GM12878 (cell line): ENCODE measurements at regions not wholly inside any gene's neighbourhood (a gene's known extent, or its start where the extent isn't known, plus 50 kb on each side); places are given as distances from the start of the nearest gene placed in this dataset.
A peak's percentile ranks its signal among the peaks of the same experiment; 100 is the strongest.

Source experiments
- ATAC-seq: fragments of 200-7000 bp; cut with Tn5 transposase; 3 replicates; pipeline ENCODE4 v1.9.1; 2020; ENCODE audit warnings: mild to moderate bottlenecking, moderate library complexity
- BruUV-seq: library from RNA; stranded (reverse); fragments of 400-500 nt; replicated peaks from 2 replicates; lab custom pipeline; 2021; lab: Mats Ljungman, UMichigan
- CTCF ChIA-PET: fragments of 300-600 bp; sonication (Branson Sonifier 250); formaldehyde crosslinking; extraction: SDS; loops from one replicate; lab custom pipeline; 2021; ENCODE audit warnings: inconsistent platforms; lab: Yijun Ruan, JAX
- POLR2A ChIA-PET: fragments of 350-600 bp; formaldehyde crosslinking; extraction: SDS; loops from one replicate; lab custom pipeline; 2021; ENCODE audit warnings: inconsistent platforms; lab: Charles Lee
- RAD21 ChIA-PET: fragments of 300-600 bp; sonication (Branson Sonifier 250); formaldehyde crosslinking; loops from one replicate; lab custom pipeline; 2023; ENCODE audit warnings: antibody characterized with exemption; ENCODE audit not compliant: unreplicated experiment; lab: Charles Lee
- SMC1A ChIA-PET: fragments of 300-600 bp; sonication (Branson Sonifier 250); formaldehyde crosslinking; loops from one replicate; lab custom pipeline; 2023; ENCODE audit not compliant: unreplicated experiment, uncharacterized antibody; lab: Charles Lee
- DNase-seq: peaks from one replicate; pipeline ENCODE4 v3.0.0-alpha.2; 2011; ENCODE audit warnings: low read depth, low spot score
- FAIRE-seq: peaks from 3 replicates; lab custom pipeline; 2011; peaks lifted over from hg19 to GRCh38; lab: Jason Lieb, UNC
- H2AFZ ChIP-seq: 2 replicates; pipeline ENCODE4 v1.6.0; 2011; ENCODE audit warnings: low read depth, low read length, control low read depth; ENCODE audit not compliant: control insufficient read depth
- H3K27ac ChIP-seq: 2 replicates; pipeline ENCODE4 v1.5.1; 2011; ENCODE audit warnings: control low read depth; ENCODE audit not compliant: control insufficient read depth, insufficient read depth
- H3K27me3 ChIP-seq, 2 experiments: replicated peaks in 1 of 2; 2 replicates each; pipeline versions ENCODE4 v1.6.0 to v1.6.1; 2011; ENCODE audit warnings: low read length in 1 of 2; ENCODE audit not compliant: control insufficient read depth in 2 of 2, insufficient read depth in 2 of 2
- H3K36me3 ChIP-seq, 2 experiments: 2 replicates each; pipeline ENCODE4 v1.5.1; 2011; ENCODE audit warnings: low read length in 1 of 2; ENCODE audit not compliant: control insufficient read depth in 2 of 2, insufficient read depth in 2 of 2
- H3K4me1 ChIP-seq: 2 replicates; pipeline ENCODE4 v1.6.1; 2011; ENCODE audit warnings: mild to moderate bottlenecking, low read length, moderate library complexity, mixed read lengths; ENCODE audit not compliant: control insufficient read depth, insufficient read depth
- H3K4me2 ChIP-seq: 2 replicates; pipeline ENCODE4 v1.6.0; 2011; ENCODE audit warnings: control low read depth; ENCODE audit not compliant: control insufficient read depth, insufficient read depth
- H3K4me3 ChIP-seq: fragments of 200-600 bp; sonication (generic); 2 replicates; pipeline ENCODE4 v1.5.1; 2016
- H3K79me2 ChIP-seq: 2 replicates; pipeline ENCODE4 v1.6.0; 2011; ENCODE audit warnings: low read length; ENCODE audit not compliant: control insufficient read depth, insufficient read depth
- H3K9ac ChIP-seq: 2 replicates; pipeline ENCODE4 v1.8.0; 2011; ENCODE audit warnings: low read length, control low read depth, mixed read lengths; ENCODE audit not compliant: control insufficient read depth, insufficient read depth
- H3K9me3 ChIP-seq: replicated peaks from 3 replicates; pipeline ENCODE4 v1.5.1; 2011; ENCODE audit warnings: mild to moderate bottlenecking, low read length; ENCODE audit not compliant: control insufficient read depth, insufficient read depth
- H4K20me1 ChIP-seq: 2 replicates; pipeline ENCODE4 v1.6.0; 2011; ENCODE audit not compliant: control insufficient read depth, insufficient read depth
- ATF7 ChIP-seq: fragments of 450-650 bp; IDR thresholded peaks from 2 replicates; pipeline ENCODE4 v1.6.1; 2016; ENCODE audit warnings: low read depth, mild to moderate bottlenecking
- CREM ChIP-seq: IDR thresholded peaks from 2 replicates; pipeline ENCODE4 v1.6.1; 2014; ENCODE audit warnings: antibody characterized with exemption, low read depth
- FOS ChIP-seq: IDR thresholded peaks from 3 replicates; pipeline ENCODE4 v1.6.1; 2011; ENCODE audit warnings: borderline replicate concordance; ENCODE audit not compliant: insufficient read length; ENCODE audit errors: extremely low read depth
- JUNB ChIP-seq: IDR thresholded peaks from 2 replicates; pipeline ENCODE4 v1.6.1; 2016; ENCODE audit warnings: antibody characterized with exemption, mild to moderate bottlenecking
- KLF5 ChIP-seq: fragments of 450-650 bp; IDR thresholded peaks from 2 replicates; pipeline ENCODE4 v1.6.1; 2014; ENCODE audit warnings: mild to moderate bottlenecking; ENCODE audit not compliant: partially characterized antibody
- MYC ChIP-seq: IDR thresholded peaks from 2 replicates; pipeline ENCODE4 v1.6.1; 2011; ENCODE audit warnings: mild to moderate bottlenecking, low read length, moderate library complexity, inconsistent platforms; ENCODE audit not compliant: insufficient read depth, insufficient replicate concordance, insufficient read length, severe bottlenecking
- PAX5 ChIP-seq: IDR thresholded peaks from 2 replicates; pipeline ENCODE4 v1.6.1; 2011; ENCODE audit warnings: low read depth, low read length, borderline replicate concordance
- PAX8 ChIP-seq: fragments of 450-650 bp; IDR thresholded peaks from 2 replicates; pipeline ENCODE4 v1.6.1; 2017; ENCODE audit warnings: mild to moderate bottlenecking, moderate library complexity
- POLR2AphosphoS2 ChIP-seq: IDR thresholded peaks from 2 replicates; pipeline ENCODE4 v1.6.1; 2011; ENCODE audit warnings: low read depth, mild to moderate bottlenecking, low read length, improper control_type of control experiment, moderate library complexity
- RUNX3 ChIP-seq: IDR thresholded peaks from 2 replicates; pipeline ENCODE4 v1.6.1; 2012; ENCODE audit warnings: low read length, inconsistent platforms
- SMARCA5 ChIP-seq: fragments of 450-650 bp; IDR thresholded peaks from 2 replicates; pipeline ENCODE4 v1.6.1; 2017; ENCODE audit warnings: mild to moderate bottlenecking
- SREBF1 ChIP-seq: IDR thresholded peaks from 2 replicates; pipeline ENCODE4 v1.6.1; 2012; ENCODE audit warnings: mild to moderate bottlenecking, low read length
- SREBF2 ChIP-seq: IDR thresholded peaks from 2 replicates; pipeline ENCODE4 v1.6.1; 2012; ENCODE audit warnings: mild to moderate bottlenecking, low read length
- TAF1 ChIP-seq: IDR thresholded peaks from 2 replicates; pipeline ENCODE4 v1.6.1; 2011; ENCODE audit warnings: mild to moderate bottlenecking, low read depth, low read length, borderline replicate concordance
- TBL1XR1 ChIP-seq: IDR thresholded peaks from 2 replicates; pipeline ENCODE4 v1.6.1; 2012; ENCODE audit warnings: low read depth, low read length, improper control_type of control experiment
- ZNF207 ChIP-seq: fragments of 450-650 bp; IDR thresholded peaks from 2 replicates; pipeline ENCODE4 v1.6.1; 2014; ENCODE audit warnings: antibody characterized with exemption, mild to moderate bottlenecking, borderline replicate concordance
- ZZZ3 ChIP-seq: IDR thresholded peaks from 2 replicates; pipeline ENCODE4 v1.6.1; 2011; ENCODE audit warnings: low read depth; ENCODE audit not compliant: control insufficient read depth, insufficient read length
- WGBS: methylation state at CpG from one replicate; pipeline ENCODE4 v1.1.6; 2016; ENCODE audit warnings: low lambda C conversion rate; ENCODE audit not compliant: insufficient replicate concordance, insufficient coverage; ENCODE audit errors: missing lambda C conversion rate; 5-methylcytosine and 5-hydroxymethylcytosine counted together
- in situ Hi-C: fragments of 300-500 bp; cut with MboI; formaldehyde crosslinking; loops from 9 replicates; pipeline ENCODE4 v1.14.3; 2018; ENCODE audit warnings: mixed read lengths
- intact Hi-C: fragments of 100-400 bp; cut with micrococcal nuclease; formaldehyde crosslinking; loops from one replicate; pipeline ENCODE4 v1.14.2; 2022; ENCODE audit not compliant: unreplicated experiment
- TF ChIP-seq, protein P1 (sequence below): IDR thresholded peaks from 2 replicates; pipeline ENCODE4 v1.6.1; 2012; ENCODE audit warnings: low read depth, low read length, improper control_type of control experiment
- TF ChIP-seq, protein P2 (sequence below): fragments of 450-650 bp; IDR thresholded peaks from 2 replicates; pipeline ENCODE4 v1.6.1; 2016; ENCODE audit warnings: mild to moderate bottlenecking, moderate library complexity, borderline replicate concordance
- TF ChIP-seq, protein P3 (sequence below): fragments of 450-650 bp; IDR thresholded peaks from 2 replicates; pipeline ENCODE4 v1.6.1; 2018; ENCODE audit warnings: borderline replicate concordance, mild to moderate bottlenecking; ENCODE audit not compliant: partially characterized antibody

DNA sequence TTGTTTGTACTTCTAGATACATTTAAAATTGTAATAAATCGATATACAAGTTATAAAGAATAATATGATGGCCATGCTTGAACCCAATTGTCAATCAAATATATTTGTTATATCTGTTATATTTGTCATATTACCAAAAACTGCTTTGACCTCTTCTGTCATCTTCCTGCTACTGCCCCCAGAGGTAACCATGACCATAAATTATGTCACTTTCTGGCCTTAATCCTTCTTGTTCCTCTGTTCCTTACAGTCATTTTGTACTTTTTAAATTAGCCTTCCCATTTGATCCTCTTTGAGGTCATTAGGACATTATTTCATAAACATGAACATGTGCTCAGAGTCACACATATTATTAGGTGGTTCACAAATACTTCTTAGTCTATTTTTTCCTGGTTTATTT, 124.7 kb downstream of the HFE start:
- Histone ChIP-seq H2AFZ (no peak overlapping the region), H4K20me1 (no peaks in the 10 kb centered on the region), H3K9ac (no peak overlapping the region), H3K36me3 (no peaks in the 10 kb centered on the region), H3K9me3 (no peaks in the 10 kb centered on the region), H3K27ac (no peak overlapping the region), H3K79me2 (peaks cover 4% of the 10 kb centered on the region; the same call in 1 of the 2 replicates), H3K4me2 (no peak overlapping the region), H3K4me1 (peaks cover 1% of the 10 kb centered on the region; the same call in 1 of the 2 replicates), H3K27me3 (no peaks in the 10 kb centered on the region), H3K4me3 (no peak overlapping the region)
- ChIA-PET CTCF (interaction anchor here (1.1 kb wide), 1 partner anchor 38 kb away, joined by 5 read pairs; no protein-coding TSS in a partner anchor), SMC1A (no interaction called here), POLR2A (no interaction called here), RAD21 (no interaction called here)
- DNase-seq (no peak), ATAC-seq (no peak), FAIRE-seq (no peak)
- 95% methylated on average over 1 of the region's 1 CpG for WGBS
- intact Hi-C loops, result no loop called here
- in situ Hi-C loops, result no loop called here
- no TSS peak for BruUV-seq
- TF ChIP-seq PAX8 (no peak), SREBF1 (no peak), PAX5 (no peak), RUNX3 (peak; percentile 14; the same call in 1 of the 2 replicates), CREM (no peak), SMARCA5 (no peak), KLF5 (no peak), ATF7 (peak; percentile 52), ZZZ3 (no peak), POLR2AphosphoS2 (no peak), TBL1XR1 (no peak), SREBF2 (no peak), ZNF207 (no peak), MYC (no peak), FOS (no peak), TAF1 (no peak), JUNB (0 out of 2 replicates have a peak, but pooled peaks have one; percentile 13)
- TF ChIP-seq, protein P1, sequence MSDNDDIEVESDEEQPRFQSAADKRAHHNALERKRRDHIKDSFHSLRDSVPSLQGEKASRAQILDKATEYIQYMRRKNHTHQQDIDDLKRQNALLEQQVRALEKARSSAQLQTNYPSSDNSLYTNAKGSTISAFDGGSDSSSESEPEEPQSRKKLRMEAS, result no peak
- TF ChIP-seq, protein P2, sequence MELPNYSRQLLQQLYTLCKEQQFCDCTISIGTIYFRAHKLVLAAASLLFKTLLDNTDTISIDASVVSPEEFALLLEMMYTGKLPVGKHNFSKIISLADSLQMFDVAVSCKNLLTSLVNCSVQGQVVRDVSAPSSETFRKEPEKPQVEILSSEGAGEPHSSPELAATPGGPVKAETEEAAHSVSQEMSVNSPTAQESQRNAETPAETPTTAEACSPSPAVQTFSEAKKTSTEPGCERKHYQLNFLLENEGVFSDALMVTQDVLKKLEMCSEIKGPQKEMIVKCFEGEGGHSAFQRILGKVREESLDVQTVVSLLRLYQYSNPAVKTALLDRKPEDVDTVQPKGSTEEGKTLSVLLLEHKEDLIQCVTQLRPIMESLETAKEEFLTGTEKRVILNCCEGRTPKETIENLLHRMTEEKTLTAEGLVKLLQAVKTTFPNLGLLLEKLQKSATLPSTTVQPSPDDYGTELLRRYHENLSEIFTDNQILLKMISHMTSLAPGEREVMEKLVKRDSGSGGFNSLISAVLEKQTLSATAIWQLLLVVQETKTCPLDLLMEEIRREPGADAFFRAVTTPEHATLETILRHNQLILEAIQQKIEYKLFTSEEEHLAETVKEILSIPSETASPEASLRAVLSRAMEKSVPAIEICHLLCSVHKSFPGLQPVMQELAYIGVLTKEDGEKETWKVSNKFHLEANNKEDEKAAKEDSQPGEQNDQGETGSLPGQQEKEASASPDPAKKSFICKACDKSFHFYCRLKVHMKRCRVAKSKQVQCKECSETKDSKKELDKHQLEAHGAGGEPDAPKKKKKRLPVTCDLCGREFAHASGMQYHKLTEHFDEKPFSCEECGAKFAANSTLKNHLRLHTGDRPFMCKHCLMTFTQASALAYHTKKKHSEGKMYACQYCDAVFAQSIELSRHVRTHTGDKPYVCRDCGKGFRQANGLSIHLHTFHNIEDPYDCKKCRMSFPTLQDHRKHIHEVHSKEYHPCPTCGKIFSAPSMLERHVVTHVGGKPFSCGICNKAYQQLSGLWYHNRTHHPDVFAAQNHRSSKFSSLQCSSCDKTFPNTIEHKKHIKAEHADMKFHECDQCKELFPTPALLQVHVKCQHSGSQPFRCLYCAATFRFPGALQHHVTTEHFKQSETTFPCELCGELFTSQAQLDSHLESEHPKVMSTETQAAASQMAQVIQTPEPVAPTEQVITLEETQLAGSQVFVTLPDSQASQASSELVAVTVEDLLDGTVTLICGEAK, result no peak
- TF ChIP-seq, protein P3, sequence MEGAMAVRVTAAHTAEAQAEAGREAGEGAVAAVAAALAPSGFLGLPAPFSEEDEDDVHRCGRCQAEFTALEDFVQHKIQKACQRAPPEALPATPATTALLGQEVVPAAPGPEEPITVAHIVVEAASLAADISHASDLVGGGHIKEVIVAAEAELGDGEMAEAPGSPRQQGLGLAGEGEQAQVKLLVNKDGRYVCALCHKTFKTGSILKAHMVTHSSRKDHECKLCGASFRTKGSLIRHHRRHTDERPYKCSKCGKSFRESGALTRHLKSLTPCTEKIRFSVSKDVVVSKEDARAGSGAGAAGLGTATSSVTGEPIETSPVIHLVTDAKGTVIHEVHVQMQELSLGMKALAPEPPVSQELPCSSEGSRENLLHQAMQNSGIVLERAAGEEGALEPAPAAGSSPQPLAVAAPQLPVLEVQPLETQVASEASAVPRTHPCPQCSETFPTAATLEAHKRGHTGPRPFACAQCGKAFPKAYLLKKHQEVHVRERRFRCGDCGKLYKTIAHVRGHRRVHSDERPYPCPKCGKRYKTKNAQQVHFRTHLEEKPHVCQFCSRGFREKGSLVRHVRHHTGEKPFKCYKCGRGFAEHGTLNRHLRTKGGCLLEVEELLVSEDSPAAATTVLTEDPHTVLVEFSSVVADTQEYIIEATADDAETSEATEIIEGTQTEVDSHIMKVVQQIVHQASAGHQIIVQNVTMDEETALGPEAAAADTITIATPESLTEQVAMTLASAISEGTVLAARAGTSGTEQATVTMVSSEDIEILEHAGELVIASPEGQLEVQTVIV, result no peak
